ENCODE measurements at regions not wholly inside any gene's neighbourhood (a gene's known extent, or its start where the extent isn't known, plus 50 kb on each side); places are given as distances from the start of the nearest gene placed in this dataset.

GRCh38 chr1:31127266-31127665 lies 61.7 kb upstream of the PUM1 start:
- POLR2A ChIA-PET, result no interaction called here
- no peaks in the 10 kb centered on the region for H3K9me3 Mint-ChIP-seq
- DNase-seq (no peak), ATAC-seq (ENCODE audit: low read depth) (no peak)
- H3K4me3 Mint-ChIP-seq, result no peak overlapping the region
- no peaks in the 10 kb centered on the region for H3K36me3 Mint-ChIP-seq
- H3K4me1 Mint-ChIP-seq, result no peaks in the 10 kb centered on the region
- H3K27ac Mint-ChIP-seq, result no peak overlapping the region
- H3K27me3 Mint-ChIP-seq, result no peaks in the 10 kb centered on the region

DNA sequence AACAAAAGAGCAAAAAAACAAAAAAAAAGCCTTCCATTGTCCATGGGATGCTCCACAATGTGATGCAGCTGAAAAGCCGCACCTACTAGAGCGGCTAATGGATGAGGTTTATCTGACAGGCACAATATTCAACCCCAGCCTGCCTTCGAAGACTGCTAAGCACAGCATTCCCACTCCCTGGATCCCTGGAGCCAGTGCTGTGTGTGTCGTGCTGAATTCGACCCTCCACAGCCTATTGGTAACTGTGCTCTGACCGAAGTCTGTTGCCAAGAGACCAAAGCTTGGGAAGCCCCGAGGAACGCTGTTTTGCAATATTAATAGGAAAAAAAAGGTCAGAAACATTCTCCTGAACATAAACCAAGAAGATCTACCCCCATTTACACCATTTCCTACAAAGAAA lies 57.2 kb upstream of the PUM1 start:
- Mint-ChIP-seq H3K9me3 (no peaks in the 10 kb centered on the region), H3K4me1 (no peaks in the 10 kb centered on the region), H3K27me3 (peaks cover 2% of the 10 kb centered on the region), H3K27ac (no peak overlapping the region), H3K4me3 (no peak overlapping the region), H3K36me3 (no peaks in the 10 kb centered on the region)
- DNase-seq (no peak), ATAC-seq (ENCODE audit: low read depth) (no peak)
- POLR2A ChIA-PET, result no interaction called here

- Mint-ChIP-seq H3K9me3 (no peaks in the 10 kb centered on the region), H3K4me1 (no peaks in the 10 kb centered on the region), H3K36me3 (no peaks in the 10 kb centered on the region), H3K27me3 (peaks cover 2% of the 10 kb centered on the region), H3K27ac (no peak overlapping the region), H3K4me3 (no peak overlapping the region)
- ATAC-seq (ENCODE audit: low read depth) (no peak), DNase-seq (no peak)
- POLR2A ChIA-PET, result no interaction called here
Observed at GRCh38 chr1:31122101-31122735, 56.7 kb upstream of the PUM1 start.

DNA sequence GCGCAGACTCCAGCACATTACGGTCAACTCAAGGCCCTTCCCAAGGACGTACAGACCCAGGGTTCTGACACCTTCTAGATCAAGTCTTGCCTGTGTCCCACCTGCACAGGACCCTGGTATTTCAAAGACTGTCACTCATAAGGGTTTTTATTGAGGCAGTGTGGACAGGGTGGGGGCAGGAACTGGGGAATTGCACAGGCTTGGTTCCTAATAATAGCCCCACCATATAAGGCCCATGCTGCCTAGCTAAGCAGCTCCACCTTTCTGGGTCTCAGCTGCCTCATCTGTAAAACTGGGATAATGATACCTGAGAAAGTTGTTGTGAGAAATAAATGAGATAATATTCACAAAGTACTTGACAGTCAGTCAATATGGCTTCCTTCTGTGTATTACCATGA lies 55.3 kb upstream of the PUM1 start:
- H3K9me3 Mint-ChIP-seq, result no peaks in the 10 kb centered on the region

GRCh38 chr1:31116022-31116421 lies 50.5 kb upstream of the PUM1 start:
- POLR2A ChIA-PET, result interaction anchor here (0.6 kb wide), 1 partner anchor 37 kb away, joined by 3 read pairs; no protein-coding TSS in a partner anchor
- H3K27ac Mint-ChIP-seq, result no peak overlapping the region

More for the DNA sequence above, 55.3 kb upstream of the PUM1 start:
- Mint-ChIP-seq H3K36me3 (no peaks in the 10 kb centered on the region), H3K4me3 (no peak overlapping the region), H3K27me3 (peaks cover 7% of the 10 kb centered on the region), H3K4me1 (no peaks in the 10 kb centered on the region), H3K27ac (no peak overlapping the region)
- no peak for DNase-seq
- no peak for ATAC-seq (ENCODE audit: low read depth)
- POLR2A ChIA-PET, result no interaction called here

More at GRCh38 chr1:31116022-31116421, 50.5 kb upstream of the PUM1 start:
- Mint-ChIP-seq H3K9me3 (no peaks in the 10 kb centered on the region), H3K27me3 (peaks cover 8% of the 10 kb centered on the region), H3K36me3 (no peaks in the 10 kb centered on the region), H3K4me1 (no peaks in the 10 kb centered on the region), H3K4me3 (no peak overlapping the region)
- ATAC-seq (ENCODE audit: low read depth) (no peak), DNase-seq (no peak)
